SU-DHL-6 (cell line): ENCODE measurements at regions not wholly inside any gene's neighbourhood (a gene's known extent, or its start where the extent isn't known, plus 50 kb on each side); places are given as distances from the start of the nearest gene placed in this dataset.

ENCODE experiments used
- EZH2phosphoT487 ChIP-seq: fragments of 200-600 bp; sonication (generic), shearing (Covaris generic); conservative IDR thresholded peaks from 2 replicates; pipeline ENCODE4 v1.6.1; 2018; ENCODE audit warnings: mild to moderate bottlenecking, antibody characterized with exemption, low read length, moderate library complexity, mixed read lengths
- TF ChIP-seq, protein P1 (sequence below): fragments of 200-600 bp; sonication (generic); IDR thresholded peaks from one replicate; pipeline ENCODE4 v1.5.1; 2017; ENCODE audit warnings: antibody characterized with exemption, mild to moderate bottlenecking, low read length, moderate library complexity; ENCODE audit not compliant: insufficient read depth, poor library complexity, severe bottlenecking

DNA sequence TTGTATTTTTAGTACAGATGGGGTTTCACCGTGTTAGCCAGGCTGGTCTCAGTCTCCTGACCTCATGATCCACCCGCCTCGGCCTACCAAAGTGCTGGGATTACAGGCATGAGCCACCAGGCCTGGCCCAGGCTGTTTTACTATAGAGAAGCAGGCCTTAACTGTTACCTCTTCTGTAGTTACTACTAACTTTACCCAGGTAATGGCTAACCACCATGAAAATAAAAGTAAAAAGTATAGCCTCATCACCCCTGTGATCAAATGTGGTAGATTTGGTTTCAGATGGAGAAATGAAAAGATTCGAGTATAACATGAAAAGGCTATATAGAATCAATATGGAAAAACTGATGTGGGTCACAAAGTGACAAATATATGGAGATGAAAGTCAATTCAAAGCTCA is 210.1 kb downstream of the CD47 start:
- TF ChIP-seq, protein P1, sequence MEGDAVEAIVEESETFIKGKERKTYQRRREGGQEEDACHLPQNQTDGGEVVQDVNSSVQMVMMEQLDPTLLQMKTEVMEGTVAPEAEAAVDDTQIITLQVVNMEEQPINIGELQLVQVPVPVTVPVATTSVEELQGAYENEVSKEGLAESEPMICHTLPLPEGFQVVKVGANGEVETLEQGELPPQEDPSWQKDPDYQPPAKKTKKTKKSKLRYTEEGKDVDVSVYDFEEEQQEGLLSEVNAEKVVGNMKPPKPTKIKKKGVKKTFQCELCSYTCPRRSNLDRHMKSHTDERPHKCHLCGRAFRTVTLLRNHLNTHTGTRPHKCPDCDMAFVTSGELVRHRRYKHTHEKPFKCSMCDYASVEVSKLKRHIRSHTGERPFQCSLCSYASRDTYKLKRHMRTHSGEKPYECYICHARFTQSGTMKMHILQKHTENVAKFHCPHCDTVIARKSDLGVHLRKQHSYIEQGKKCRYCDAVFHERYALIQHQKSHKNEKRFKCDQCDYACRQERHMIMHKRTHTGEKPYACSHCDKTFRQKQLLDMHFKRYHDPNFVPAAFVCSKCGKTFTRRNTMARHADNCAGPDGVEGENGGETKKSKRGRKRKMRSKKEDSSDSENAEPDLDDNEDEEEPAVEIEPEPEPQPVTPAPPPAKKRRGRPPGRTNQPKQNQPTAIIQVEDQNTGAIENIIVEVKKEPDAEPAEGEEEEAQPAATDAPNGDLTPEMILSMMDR, result no peak
- TF ChIP-seq EZH2phosphoT487, result no peak
